Astrocyte (in vitro differentiated cells and primary cell): ENCODE measurements at regions not wholly inside any gene's neighbourhood (a gene's known extent, or its start where the extent isn't known, plus 50 kb on each side); places are given as distances from the start of the nearest gene placed in this dataset.

Experiments used
- EZH2 ChIP-seq: IDR thresholded peaks from 2 replicates; pipeline ENCODE4 v1.6.1; 2012; ENCODE audit warnings: mild to moderate bottlenecking, low read length, inconsistent platforms; ENCODE audit not compliant: insufficient read depth
- TF ChIP-seq, protein P1 (sequence below): IDR thresholded peaks from 2 replicates; pipeline ENCODE4 v1.5.1; 2011; ENCODE audit warnings: low read depth, mild to moderate bottlenecking, inconsistent platforms, low read length, moderate library complexity; ENCODE audit not compliant: insufficient read depth

GRCh38 chr2:75775311-75775823 is 64.7 kb upstream of the GCFC2 start:
- TF ChIP-seq, protein P1, sequence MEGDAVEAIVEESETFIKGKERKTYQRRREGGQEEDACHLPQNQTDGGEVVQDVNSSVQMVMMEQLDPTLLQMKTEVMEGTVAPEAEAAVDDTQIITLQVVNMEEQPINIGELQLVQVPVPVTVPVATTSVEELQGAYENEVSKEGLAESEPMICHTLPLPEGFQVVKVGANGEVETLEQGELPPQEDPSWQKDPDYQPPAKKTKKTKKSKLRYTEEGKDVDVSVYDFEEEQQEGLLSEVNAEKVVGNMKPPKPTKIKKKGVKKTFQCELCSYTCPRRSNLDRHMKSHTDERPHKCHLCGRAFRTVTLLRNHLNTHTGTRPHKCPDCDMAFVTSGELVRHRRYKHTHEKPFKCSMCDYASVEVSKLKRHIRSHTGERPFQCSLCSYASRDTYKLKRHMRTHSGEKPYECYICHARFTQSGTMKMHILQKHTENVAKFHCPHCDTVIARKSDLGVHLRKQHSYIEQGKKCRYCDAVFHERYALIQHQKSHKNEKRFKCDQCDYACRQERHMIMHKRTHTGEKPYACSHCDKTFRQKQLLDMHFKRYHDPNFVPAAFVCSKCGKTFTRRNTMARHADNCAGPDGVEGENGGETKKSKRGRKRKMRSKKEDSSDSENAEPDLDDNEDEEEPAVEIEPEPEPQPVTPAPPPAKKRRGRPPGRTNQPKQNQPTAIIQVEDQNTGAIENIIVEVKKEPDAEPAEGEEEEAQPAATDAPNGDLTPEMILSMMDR: no peak
- TF ChIP-seq EZH2: no peak
